ENCODE measurements at regions not wholly inside any gene's neighbourhood (a gene's known extent, or its start where the extent isn't known, plus 50 kb on each side); places are given as distances from the start of the nearest gene placed in this dataset.

DNA sequence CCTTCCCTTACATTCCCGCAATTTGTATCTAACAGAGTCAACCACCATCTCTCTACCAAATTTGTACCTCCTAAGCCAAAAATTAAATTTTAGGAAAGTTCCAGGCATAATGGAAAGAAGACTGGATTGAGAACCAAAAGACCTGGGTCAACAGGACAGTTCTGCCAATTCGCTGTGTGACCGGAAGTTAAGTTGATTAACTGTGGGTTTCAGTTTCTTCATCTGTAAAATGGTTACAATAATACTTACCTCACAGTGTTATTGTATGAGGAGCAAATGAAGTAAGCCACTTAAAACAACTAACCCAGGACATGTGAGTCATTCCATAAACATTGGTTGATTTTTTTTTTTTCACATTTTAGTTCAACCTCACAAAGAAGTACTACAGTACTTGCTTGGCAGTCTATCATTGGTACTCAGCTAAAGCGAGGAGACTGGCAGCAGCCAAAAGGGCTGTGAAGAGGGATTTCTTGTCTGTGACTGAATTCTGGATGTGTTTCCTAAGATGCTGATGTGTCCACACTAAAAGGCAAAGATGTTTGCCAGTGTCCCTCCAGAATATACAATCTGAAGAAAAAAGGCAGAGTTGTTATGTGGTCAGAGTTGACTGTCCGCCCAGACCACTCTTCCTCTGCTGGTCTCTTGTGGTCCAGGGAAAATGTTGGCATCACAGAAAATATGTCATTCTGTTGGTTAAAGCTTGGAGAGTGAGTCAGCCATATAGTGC, 198.6 kb downstream of the TLE1 start:
- no peak overlapping the region for H2AFZ ChIP-seq (ENCODE audit: low read length)
- WGBS (ENCODE audit: extremely low coverage, insufficient read length, low lambda C conversion rate) = no CpG with 5 or more reads among the region's 5 CpGs
- H3K14ac ChIP-seq (ENCODE audit: insufficient read depth, low read length) = no peak overlapping the region
- no peak overlapping the region for H4K5ac ChIP-seq (ENCODE audit: insufficient read length, low read depth, low read length)
- H4K20me1 ChIP-seq (ENCODE audit: control insufficient read depth, insufficient read depth, insufficient read length) = no peaks in the 10 kb centered on the region
- H2BK5ac ChIP-seq (ENCODE audit: insufficient read length, low read length) = no peak overlapping the region
- no peak overlapping the region for H4K91ac ChIP-seq (ENCODE audit: insufficient read length, low read depth, low read length)
- H2BK20ac ChIP-seq (ENCODE audit: low read depth, low read length, poor library complexity, severe bottlenecking) = no peak overlapping the region
- H3K4me1 ChIP-seq (ENCODE audit: insufficient read depth, low read length) = no peaks in the 10 kb centered on the region
- H3K4me3 Mint-ChIP-seq = no peak overlapping the region
- no peaks in the 10 kb centered on the region for H3K23me2 ChIP-seq (ENCODE audit: insufficient read length, low read depth, low read length, poor library complexity, severe bottlenecking)
- H3K27me3 Mint-ChIP-seq (ENCODE audit: low read depth) = no peaks in the 10 kb centered on the region
- no peak overlapping the region for H3K9ac ChIP-seq (ENCODE audit: extremely low read depth, insufficient read length, low read length)
- H3K18ac ChIP-seq (ENCODE audit: insufficient read length, low read depth, low read length) = no peak overlapping the region
- H3T11ph ChIP-seq (ENCODE audit: low read length) = no peak overlapping the region
- H3K27ac ChIP-seq (ENCODE audit: insufficient read length, low read depth, low read length) = no peak overlapping the region
- H2BK12ac ChIP-seq (ENCODE audit: insufficient read length, low read depth, low read length) = no peak overlapping the region
- H4K8ac ChIP-seq (replicated peaks; ENCODE audit: insufficient read length, low read depth, low read length) = no peak overlapping the region
- H3K56ac ChIP-seq (ENCODE audit: insufficient read length, low read depth, low read length) = no peak overlapping the region
- H3K27me3 ChIP-seq (ENCODE audit: insufficient read depth, low read length) = no peaks in the 10 kb centered on the region
- H3K4me1 Mint-ChIP-seq = no peaks in the 10 kb centered on the region
- H3K27ac Mint-ChIP-seq = no peak overlapping the region
- no peaks in the 10 kb centered on the region for H3K36me3 Mint-ChIP-seq (ENCODE audit: insufficient read depth in 1 of 3, low read depth in 3 of 3)
- no peak overlapping the region for H3K4ac ChIP-seq (ENCODE audit: low read depth, low read length)
- no peak overlapping the region for H2BK15ac ChIP-seq (ENCODE audit: low read depth, low read length)
- no peaks in the 10 kb centered on the region for H3K79me1 ChIP-seq (ENCODE audit: insufficient read depth, low read depth, low read length, poor library complexity, severe bottlenecking)
- no peaks in the 10 kb centered on the region for H3K79me2 ChIP-seq (ENCODE audit: insufficient read depth, low read length)
- no peak overlapping the region for H2AK5ac ChIP-seq (ENCODE audit: insufficient read length, low read length)
- H2BK120ac ChIP-seq (ENCODE audit: low read depth, low read length, poor library complexity, severe bottlenecking) = no peak overlapping the region
- no peaks in the 10 kb centered on the region for H3K9me3 ChIP-seq (ENCODE audit: control insufficient read depth, low read depth, low read length)
- no peak overlapping the region for H3K23ac ChIP-seq (ENCODE audit: insufficient read length, low read depth, low read length)
- no peak for TF ChIP-seq CTCF (conservative IDR thresholded peaks at IDR 0.05)
- DNase-seq = no peak
- H3K9me3 Mint-ChIP-seq = peaks cover 0 to 2% of the 10 kb centered on the region in 2 experiments; a peak in 1 of 5 replicates
- no peak overlapping the region for H3K4me2 ChIP-seq (ENCODE audit: insufficient read depth, insufficient read length, low read length)

All from H9 (cell line).